Glutamatergic neuron (in vitro differentiated cells): ENCODE measurements at regions not wholly inside any gene's neighbourhood (a gene's known extent, or its start where the extent isn't known, plus 50 kb on each side); places are given as distances from the start of the nearest gene placed in this dataset.

Experiments used
- DNase-seq: peaks from one replicate; pipeline ENCODE4 v3.0.0; 2022
- H3K27ac Mint-ChIP-seq: one replicate; pipeline ENCODE4 v1.8.0; 2020; ENCODE audit warnings: mild to moderate bottlenecking, mixed read lengths, inconsistent platforms; ENCODE audit not compliant: unreplicated experiment
- H3K27me3 Mint-ChIP-seq: one replicate; pipeline ENCODE4 v1.8.0; 2020; ENCODE audit warnings: mild to moderate bottlenecking, moderate library complexity, mixed read lengths, inconsistent platforms; ENCODE audit not compliant: unreplicated experiment
- H3K36me3 Mint-ChIP-seq: one replicate; pipeline ENCODE4 v1.8.0; 2020; ENCODE audit warnings: mild to moderate bottlenecking, mixed read lengths, inconsistent platforms; ENCODE audit not compliant: unreplicated experiment
- H3K4me1 Mint-ChIP-seq: one replicate; pipeline ENCODE4 v1.8.0; 2020; ENCODE audit warnings: mild to moderate bottlenecking, low read depth, mixed read lengths, inconsistent platforms; ENCODE audit not compliant: unreplicated experiment
- H3K4me3 Mint-ChIP-seq: one replicate; pipeline ENCODE4 v1.8.0; 2020; ENCODE audit warnings: mild to moderate bottlenecking, mixed read lengths, inconsistent platforms; ENCODE audit not compliant: unreplicated experiment
- H3K9me3 Mint-ChIP-seq: one replicate; pipeline ENCODE4 v1.8.0; 2020; ENCODE audit warnings: mild to moderate bottlenecking, moderate library complexity, mixed read lengths, inconsistent platforms; ENCODE audit not compliant: unreplicated experiment
- TF ChIP-seq, protein P1 (sequence below): fragments of 200-600 bp; sonication (generic); IDR thresholded peaks from one replicate; pipeline ENCODE4 v1.5.0; 2021; ENCODE audit not compliant: partially characterized antibody, unreplicated experiment

DNA sequence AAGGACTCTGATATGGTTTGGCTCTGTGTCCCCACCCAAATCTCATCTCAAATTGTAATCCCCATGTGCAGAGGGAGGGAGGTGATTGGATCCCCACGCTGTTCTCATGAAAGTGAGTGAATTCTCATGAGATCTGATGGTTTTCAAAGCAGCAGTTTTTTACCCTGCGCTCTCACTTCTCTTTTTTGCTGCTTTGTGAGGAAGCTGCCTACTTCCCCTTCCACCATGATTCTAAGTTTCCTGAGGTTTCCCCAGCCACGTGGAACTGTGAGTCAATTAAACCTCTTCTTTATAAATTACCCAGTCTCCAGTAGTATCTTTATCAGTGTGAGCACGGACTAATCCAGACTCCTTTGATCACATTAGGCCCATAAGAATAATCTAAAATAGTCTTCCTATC lies 719.7 kb upstream of the CDH8 start:
- no peaks in the 10 kb centered on the region for H3K36me3 Mint-ChIP-seq
- peaks cover 3% of the 10 kb centered on the region for H3K27me3 Mint-ChIP-seq
- peaks cover 2% of the 10 kb centered on the region for H3K9me3 Mint-ChIP-seq
- H3K4me3 Mint-ChIP-seq, result no peak overlapping the region
- TF ChIP-seq, protein P1, sequence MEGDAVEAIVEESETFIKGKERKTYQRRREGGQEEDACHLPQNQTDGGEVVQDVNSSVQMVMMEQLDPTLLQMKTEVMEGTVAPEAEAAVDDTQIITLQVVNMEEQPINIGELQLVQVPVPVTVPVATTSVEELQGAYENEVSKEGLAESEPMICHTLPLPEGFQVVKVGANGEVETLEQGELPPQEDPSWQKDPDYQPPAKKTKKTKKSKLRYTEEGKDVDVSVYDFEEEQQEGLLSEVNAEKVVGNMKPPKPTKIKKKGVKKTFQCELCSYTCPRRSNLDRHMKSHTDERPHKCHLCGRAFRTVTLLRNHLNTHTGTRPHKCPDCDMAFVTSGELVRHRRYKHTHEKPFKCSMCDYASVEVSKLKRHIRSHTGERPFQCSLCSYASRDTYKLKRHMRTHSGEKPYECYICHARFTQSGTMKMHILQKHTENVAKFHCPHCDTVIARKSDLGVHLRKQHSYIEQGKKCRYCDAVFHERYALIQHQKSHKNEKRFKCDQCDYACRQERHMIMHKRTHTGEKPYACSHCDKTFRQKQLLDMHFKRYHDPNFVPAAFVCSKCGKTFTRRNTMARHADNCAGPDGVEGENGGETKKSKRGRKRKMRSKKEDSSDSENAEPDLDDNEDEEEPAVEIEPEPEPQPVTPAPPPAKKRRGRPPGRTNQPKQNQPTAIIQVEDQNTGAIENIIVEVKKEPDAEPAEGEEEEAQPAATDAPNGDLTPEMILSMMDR, result no peak
- H3K4me1 Mint-ChIP-seq, result peaks cover 6% of the 10 kb centered on the region
- H3K27ac Mint-ChIP-seq, result no peak overlapping the region
- DNase-seq, result no peak

DNA sequence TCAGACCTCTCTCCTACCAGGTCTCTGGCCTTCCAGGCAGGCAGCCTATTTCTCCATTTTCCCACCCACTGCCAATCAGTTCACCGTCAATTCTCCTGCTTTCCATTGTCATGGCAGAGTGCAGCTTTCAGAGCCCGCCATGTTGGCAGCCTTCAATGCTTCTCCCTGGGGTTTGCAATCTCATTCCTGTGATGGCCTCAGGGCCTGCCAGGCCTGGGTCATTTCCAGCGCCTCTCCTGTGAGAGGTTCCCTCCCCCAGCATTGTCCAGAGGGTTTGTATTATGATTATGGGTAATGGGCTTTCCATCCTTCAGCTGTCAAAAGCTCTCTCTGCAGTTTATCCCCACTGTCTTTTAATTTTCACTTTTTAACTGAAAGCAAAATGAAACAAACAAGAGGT lies 716.6 kb upstream of the CDH8 start:
- no peaks in the 10 kb centered on the region for H3K27me3 Mint-ChIP-seq
- H3K9me3 Mint-ChIP-seq, result peaks cover 2% of the 10 kb centered on the region
- H3K4me1 Mint-ChIP-seq, result no peaks in the 10 kb centered on the region
- peak; percentile 28 for DNase-seq
- H3K27ac Mint-ChIP-seq, result peak overlapping the region; percentile 23
- TF ChIP-seq, protein P1, result no peak
- no peaks in the 10 kb centered on the region for H3K36me3 Mint-ChIP-seq
- no peak overlapping the region for H3K4me3 Mint-ChIP-seq

DNA sequence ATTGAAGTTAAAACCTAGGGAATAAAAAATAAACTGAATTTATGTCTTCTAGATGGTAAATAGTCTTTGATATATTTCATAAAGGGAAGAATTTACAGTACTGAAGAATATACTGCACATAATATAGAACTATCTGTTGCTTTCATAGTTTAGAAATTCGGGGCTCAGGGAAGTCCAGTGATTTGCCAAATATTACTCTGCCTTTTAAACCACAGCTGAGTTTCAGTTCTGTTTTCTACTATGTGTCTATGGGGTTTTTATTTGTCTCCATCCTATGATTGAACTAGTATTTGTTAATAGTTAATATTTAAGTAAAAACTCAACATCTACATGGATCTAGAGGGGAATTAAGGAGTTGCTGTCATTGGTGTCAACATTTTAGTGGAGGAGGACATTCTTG lies 715.0 kb upstream of the CDH8 start:
- Mint-ChIP-seq H3K36me3 (no peaks in the 10 kb centered on the region), H3K4me3 (no peak overlapping the region), H3K27ac (no peak overlapping the region), H3K9me3 (peaks cover 2% of the 10 kb centered on the region), H3K27me3 (no peaks in the 10 kb centered on the region), H3K4me1 (no peaks in the 10 kb centered on the region)
- TF ChIP-seq, protein P1, result no peak
- no peak for DNase-seq

DNA sequence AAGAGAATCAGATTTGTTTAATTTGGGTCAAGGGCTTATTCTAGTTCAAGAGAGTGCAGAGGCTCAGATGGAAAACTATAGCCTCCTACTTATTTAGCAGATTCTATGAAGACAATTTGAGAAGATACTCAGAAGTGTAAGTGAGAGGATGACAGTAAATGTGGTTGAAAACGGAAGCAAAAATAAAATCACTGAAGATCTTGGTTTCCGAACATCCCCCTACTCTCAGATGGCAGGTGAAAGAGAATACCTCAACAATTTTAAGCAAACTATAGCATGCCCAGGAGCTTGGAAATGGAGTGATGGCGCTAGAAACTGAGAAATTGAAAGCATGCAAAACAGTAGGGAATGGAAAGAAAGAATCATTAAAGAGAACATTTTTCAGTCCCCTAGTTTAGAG lies 705.5 kb upstream of the CDH8 start:
- TF ChIP-seq, protein P1, result no peak
- no peaks in the 10 kb centered on the region for H3K4me1 Mint-ChIP-seq
- no peak overlapping the region for H3K4me3 Mint-ChIP-seq
- H3K27ac Mint-ChIP-seq, result no peak overlapping the region
- no peaks in the 10 kb centered on the region for H3K27me3 Mint-ChIP-seq
- H3K36me3 Mint-ChIP-seq, result no peaks in the 10 kb centered on the region
- DNase-seq, result no peak
- peaks cover 1% of the 10 kb centered on the region for H3K9me3 Mint-ChIP-seq

DNA sequence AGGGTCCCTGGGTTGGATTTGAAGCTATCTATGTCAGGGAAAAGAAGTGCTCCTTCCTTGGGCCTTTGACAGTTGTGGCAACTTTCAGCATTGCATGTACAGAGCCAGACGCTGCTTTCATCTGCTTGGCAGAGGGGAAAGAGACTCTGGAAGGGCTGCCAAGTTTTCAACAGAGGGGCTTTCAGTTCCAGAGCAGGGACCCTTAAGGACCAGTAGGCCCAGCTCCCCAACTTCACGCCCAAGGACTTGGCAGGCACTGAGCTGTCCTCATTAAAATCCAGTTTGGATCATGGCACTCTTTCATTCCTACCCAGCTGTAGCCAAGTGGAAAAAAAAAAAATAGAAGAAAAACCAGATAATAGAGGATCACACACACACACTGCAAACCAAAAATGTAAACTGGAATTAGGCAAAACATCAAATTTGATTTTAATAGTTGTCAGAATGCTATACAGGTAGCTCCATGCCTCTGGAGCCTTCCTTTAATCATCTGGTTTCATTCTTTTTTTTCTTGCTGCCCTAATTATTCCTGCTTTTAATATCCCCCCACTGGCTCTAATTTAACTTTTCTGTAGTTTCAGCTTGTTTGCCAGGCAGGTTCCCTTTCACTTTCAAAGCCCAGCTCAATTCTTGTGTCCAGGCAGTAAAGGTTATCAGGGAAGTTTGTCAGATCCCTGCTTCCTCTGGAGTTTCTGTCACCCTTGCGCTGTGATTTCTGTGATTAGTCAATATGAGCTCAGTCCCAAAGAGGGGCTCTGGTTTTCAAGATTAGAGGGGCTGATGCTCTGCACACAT lies 702.6 kb upstream of the CDH8 start:
- DNase-seq, result no peak
- no peak overlapping the region for H3K4me3 Mint-ChIP-seq
- H3K27ac Mint-ChIP-seq, result no peak overlapping the region
- no peaks in the 10 kb centered on the region for H3K36me3 Mint-ChIP-seq
- TF ChIP-seq, protein P1, result no peak
- no peaks in the 10 kb centered on the region for H3K27me3 Mint-ChIP-seq
- peaks cover 1% of the 10 kb centered on the region for H3K9me3 Mint-ChIP-seq
- no peaks in the 10 kb centered on the region for H3K4me1 Mint-ChIP-seq
